Fibroblast of peridontal ligament (primary cell): ENCODE measurements at regions not wholly inside any gene's neighbourhood (a gene's known extent, or its start where the extent isn't known, plus 50 kb on each side); places are given as distances from the start of the nearest gene placed in this dataset.

Experiments used
- DNase-seq: peaks from one replicate; pipeline ENCODE4 v3.0.0-alpha.2; 2010; ENCODE audit errors: extremely low read depth

DNA sequence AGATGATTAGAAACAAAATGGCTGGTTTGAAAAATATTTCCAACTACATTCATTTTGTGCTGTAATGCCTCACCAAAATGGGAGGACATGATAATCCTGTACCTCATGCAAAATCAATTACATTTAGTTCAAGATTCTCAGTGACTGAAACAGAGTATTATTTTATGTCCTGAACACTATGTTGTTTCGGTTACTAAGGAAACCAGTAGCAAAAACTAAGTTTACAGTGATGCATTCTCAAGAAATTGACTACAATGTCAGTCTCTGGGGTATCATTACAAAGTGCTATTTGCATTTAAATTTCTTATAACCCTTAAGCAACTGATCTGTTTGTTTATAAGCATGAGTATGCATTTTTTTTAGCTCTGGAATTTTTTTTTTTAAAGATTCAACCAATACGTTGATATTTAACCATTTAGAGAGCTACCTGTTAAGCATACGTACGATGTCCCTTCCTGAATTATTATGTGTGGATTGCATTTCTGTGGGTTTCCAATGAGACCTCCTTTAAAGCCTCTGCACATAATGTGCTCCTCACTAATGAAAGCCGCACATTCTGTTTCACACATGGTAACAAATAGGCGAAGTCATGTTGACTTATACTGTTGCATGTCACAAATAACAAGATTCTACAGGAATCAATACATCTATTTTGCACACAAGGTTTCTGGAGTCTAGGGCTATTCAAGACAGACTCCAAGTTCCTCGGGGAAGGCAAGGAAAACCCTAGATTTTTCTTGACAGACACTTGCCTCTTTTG, 1035.7 kb downstream of the ADGRL2 start:
- DNase-seq: peak; percentile 56

GRCh38 chr1:82830690-82831380, 1030.1 kb downstream of the ADGRL2 start:
- DNase-seq: no peak

DNA sequence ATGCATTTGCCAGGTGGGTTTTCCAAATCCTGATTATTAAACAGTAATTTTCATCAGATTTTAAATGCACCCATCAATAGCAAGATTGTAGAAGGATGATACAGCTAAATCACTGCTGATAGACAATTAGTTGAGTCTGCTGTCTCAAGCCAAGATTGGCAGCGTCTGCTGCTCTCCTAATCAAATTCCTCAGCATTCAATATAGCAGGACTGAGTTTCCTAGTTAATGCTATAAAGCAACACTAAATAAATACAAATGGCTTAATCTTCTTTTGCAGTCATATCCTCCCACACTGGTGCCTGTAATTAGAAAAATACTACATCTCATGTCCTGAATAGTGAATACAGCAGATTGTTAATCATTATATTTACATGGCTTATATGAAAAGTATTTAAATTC, 1028.8 kb downstream of the ADGRL2 start:
- DNase-seq: no peak

- no peak for DNase-seq
These were observed 1023.1 kb downstream of the ADGRL2 start for GRCh38 chr1:82823876-82824275.

DNA sequence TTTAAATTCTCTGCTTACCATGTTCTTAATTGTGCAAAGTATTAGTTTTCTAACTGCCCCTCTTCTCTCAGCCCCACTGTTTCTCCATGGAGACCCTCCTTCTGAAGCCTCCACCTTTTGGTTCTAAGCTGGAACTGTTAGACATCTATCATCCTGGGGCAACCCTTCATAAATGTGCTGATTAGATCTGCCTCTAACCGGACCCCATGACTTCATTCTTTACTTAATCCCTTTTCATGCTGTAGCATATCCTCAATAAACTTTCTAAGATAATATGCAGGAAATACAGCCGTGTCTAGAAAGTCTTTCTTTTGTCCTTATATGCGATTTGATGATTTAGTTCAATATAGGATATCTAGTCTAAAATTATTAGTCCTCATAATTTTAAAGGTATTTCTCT, 1020.1 kb downstream of the ADGRL2 start:
- DNase-seq: no peak

GRCh38 chr1:82819234-82819633, 1018.5 kb downstream of the ADGRL2 start:
- peak; percentile 28 for DNase-seq

DNA sequence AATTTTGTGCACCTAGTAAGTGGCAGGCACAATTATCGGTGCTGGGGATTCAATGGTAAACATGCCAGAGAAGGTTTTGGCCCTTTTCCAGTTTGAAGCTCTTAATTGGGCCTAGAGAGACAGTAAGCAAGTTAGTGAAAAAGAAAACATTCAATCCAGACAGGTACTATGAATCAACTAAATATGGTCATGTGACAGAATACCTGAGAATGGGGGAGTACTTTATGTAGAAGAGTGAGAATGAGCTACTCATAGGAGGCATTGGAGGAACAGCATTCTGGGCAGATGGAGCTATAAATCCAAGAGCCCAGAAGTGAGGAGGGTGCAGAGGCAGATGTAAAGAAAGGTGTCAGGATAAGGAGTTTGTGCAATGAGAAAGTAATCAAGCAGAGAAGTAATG, 1017.9 kb downstream of the ADGRL2 start:
- no peak for DNase-seq

GRCh38 chr1:82813386-82813785, 1012.7 kb downstream of the ADGRL2 start:
- DNase-seq: no peak

DNA sequence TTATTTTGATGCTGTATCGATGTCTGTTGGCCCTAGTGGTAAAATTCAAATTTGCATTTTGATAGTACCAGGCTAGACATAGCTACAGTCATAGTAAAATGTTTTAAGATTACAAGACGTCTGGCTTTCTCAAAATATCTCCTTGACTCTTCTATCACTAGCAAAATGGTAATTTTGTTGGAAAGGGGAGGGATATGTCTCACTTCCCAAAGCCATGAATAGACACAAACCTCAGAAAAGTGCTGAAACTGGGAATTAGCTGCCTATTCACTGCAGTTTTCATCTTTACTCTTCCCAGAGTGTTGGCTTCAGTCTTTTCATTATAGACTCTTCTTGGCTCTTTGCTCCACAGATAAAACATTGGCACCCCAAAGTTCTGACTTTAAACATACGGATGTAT, 1009.9 kb downstream of the ADGRL2 start:
- DNase-seq: no peak

GRCh38 chr1:82807563-82807962, 1006.8 kb downstream of the ADGRL2 start:
- DNase-seq: no peak

DNA sequence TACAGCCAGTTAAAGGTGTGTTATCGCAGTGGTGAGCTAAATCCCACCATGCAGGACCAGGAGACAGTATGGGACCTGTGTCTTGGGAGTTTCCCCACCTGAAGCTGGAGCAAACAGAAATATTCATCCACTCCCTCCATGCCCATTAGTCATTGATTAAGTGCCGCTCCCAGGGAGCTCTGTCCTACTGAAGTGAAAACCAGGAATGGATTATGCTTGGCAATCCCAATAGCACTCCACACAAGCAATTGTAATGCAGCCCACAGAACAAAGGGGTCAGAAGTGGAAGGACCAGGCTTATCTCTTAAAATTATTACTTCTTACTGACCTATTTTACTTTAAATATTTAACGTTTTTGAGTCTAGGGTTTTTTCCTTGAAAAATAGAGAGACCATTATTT, 1005.4 kb downstream of the ADGRL2 start:
- no peak for DNase-seq

DNA sequence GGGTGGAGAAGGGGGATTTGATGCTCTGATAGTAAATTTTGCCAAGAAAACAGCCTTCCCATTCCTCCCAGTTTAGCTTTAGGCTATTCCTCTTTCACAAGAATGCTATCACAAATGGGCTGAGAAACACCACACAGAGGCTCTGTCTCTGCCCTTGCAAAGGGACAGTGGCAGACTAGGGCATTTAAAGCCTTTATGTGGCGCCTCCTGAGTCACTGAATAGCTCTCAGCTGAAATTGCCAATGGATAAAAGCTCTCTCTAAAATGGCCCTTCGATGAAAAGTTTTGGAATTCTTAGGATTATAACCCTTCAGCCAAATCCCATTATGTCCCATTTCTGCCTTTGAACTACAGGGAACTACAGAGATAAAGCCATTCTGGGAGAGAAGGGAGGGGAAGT, 1000.4 kb downstream of the ADGRL2 start:
- no peak for DNase-seq

DNA sequence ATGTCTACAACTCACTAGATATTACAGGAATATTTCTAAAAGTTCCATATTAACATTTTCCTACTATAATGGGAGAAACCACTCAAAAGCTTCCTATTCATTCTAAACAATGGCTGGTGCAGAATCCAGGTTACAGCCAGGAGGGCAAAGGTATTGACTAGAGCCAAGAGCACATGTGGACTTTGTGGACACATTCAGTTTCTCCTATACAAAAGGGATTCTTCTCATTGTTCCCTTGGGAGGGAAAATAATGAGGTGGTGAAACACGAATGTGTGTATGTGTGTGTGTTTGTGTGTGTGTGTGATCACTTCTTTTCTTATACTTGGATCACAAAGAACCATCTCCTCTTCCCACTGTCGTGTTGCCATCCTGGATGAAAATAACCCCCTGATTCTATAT, 1000.0 kb downstream of the ADGRL2 start:
- no peak for DNase-seq

DNA sequence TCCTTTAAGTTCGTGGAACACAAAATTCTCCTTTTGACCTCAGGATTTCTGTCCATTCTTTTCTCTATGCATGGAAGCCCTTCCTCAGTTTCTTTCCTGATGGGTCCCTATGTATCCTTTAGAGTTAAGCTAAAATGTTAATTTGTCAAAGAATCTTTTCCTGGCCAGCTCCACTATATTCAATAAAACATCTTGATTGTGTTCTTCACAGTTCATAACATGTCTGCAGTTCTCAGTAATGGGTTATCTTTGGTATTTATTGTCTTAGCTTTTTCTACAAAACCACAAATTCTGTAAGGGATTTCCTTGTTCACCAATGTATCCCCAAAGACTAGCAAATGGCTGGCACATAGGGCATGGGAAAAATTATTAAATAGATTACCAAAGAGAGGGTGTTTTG, 998.5 kb downstream of the ADGRL2 start:
- no peak for DNase-seq

GRCh38 chr1:82795508-82796149, 994.9 kb downstream of the ADGRL2 start:
- DNase-seq: no peak

GRCh38 chr1:82792151-82792550, 991.4 kb downstream of the ADGRL2 start:
- no peak for DNase-seq

GRCh38 chr1:82790556-82790955, 989.8 kb downstream of the ADGRL2 start:
- DNase-seq: no peak

DNA sequence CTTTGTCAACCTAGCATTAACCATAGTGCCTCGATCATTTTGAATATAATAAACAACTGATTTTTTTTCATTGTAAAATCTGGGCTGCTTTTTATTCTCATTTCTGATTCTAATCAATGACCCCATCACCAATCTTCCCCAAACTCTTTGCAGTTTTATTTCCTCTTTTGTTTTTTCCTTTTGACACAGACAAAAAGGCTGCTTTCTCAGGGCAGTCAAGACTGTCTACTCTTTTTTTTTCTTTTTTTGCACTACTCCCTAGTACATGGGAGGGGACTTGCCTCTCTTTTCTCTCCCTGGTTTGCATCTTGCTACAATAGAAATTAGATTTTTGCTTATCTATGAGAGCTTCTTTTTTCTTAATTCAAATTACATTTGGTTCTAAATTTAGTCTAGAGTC, 987.9 kb downstream of the ADGRL2 start:
- no peak for DNase-seq

GRCh38 chr1:82788038-82788437, 987.3 kb downstream of the ADGRL2 start:
- DNase-seq: no peak

DNA sequence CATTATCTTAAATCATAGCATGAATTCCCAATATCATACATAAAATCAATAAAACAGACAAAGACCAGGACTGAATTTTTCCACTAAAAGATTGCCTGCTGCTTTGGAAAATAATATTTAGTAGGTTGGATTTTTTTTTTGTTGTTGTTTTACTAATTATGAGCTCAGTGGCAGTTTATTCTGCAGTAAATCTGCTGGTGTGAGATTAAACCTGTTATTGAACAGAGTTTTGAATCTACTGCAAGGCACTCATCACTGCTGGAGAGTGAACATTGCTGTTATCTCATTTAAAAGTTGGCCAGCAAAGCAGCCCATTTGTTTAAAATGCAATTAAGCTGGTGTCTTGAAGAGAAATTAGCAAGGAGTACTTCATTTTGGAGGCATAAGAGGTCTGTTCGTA, 986.1 kb downstream of the ADGRL2 start:
- no peak for DNase-seq

GRCh38 chr1:82785268-82785790, 984.6 kb downstream of the ADGRL2 start:
- DNase-seq: no peak

- DNase-seq: no peak
These were observed 982.3 kb downstream of the ADGRL2 start for GRCh38 chr1:82783044-82783443.

GRCh38 chr1:82782599-82782998, 981.9 kb downstream of the ADGRL2 start:
- DNase-seq: no peak
